C4-2B (cell line): ENCODE measurements at regions not wholly inside any gene's neighbourhood (a gene's known extent, or its start where the extent isn't known, plus 50 kb on each side); places are given as distances from the start of the nearest gene placed in this dataset.

Experiments used
- CTCF ChIP-seq: fragments of 450-650 bp; conservative IDR thresholded peaks from 2 replicates; pipeline ENCODE4 v1.5.1; 2017; ENCODE audit warnings: mild to moderate bottlenecking
- ZFX ChIP-seq: fragments of 450-650 bp; IDR thresholded peaks from 2 replicates; pipeline ENCODE4 v1.6.1; 2017

DNA sequence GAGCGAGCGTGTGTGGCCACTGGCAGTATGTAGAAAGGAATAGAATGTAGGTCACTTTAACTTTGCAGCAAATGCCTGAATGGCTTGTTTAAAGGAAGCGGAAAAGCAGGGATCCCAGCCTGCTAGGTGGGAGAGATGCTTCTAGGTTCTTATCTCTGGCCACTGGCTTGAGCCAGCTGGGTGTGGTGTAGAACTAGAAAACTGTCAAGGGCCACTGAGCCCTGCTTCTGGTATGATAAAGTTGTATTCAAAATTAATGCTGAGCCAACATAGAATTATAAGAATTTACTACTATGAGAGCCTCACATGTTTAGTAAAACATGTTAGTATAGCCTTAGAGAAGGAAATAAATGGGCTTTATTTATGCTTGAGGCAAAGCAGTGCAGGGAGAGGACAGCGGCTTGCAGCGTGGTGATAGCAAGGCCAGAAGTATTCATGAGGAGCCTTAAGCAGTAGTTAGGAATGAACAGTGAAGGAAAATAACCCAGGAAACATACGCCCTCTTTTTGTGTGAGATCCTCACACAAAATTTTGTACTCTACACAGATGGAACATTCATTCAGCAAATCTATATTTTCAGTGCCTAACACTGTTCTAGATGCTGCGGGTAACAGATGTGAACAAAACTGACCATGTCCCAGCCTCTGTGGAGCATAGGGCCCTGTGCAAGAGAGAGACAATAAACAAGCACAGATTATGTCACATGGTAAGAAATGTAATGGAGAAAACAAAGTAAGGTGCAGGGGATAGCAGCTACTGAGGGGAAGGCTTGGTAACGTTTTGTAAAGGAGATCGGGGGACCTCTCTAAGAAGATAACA is 863.2 kb downstream of the DIAPH3 start:
- no peak for TF ChIP-seq CTCF
- no peak for TF ChIP-seq ZFX
